ENCODE measurements at regions not wholly inside any gene's neighbourhood (a gene's known extent, or its start where the extent isn't known, plus 50 kb on each side); places are given as distances from the start of the nearest gene placed in this dataset.

GRCh38 chr12:123076604-123077297 lies 74.1 kb downstream of the PITPNM2 start:
- intact Hi-C loops (cut with micrococcal nuclease; ENCODE audit: unreplicated experiment) = no loop called here
- peaks cover 12% of the 10 kb centered on the region for H3K4me1 Mint-ChIP-seq (ENCODE audit: low read depth, unreplicated experiment)
- H3K27ac Mint-ChIP-seq (ENCODE audit: unreplicated experiment) = no peak overlapping the region
- no peaks in the 10 kb centered on the region for H3K36me3 Mint-ChIP-seq (ENCODE audit: insufficient read depth, unreplicated experiment)
- no peak for TF ChIP-seq CTCF (IDR thresholded peaks at IDR 0.05; ENCODE audit: unreplicated experiment)
- no peaks in the 10 kb centered on the region for H3K9me3 Mint-ChIP-seq (ENCODE audit: low read depth, unreplicated experiment)
- no peak for DNase-seq
- H3K27me3 Mint-ChIP-seq (ENCODE audit: unreplicated experiment) = peaks cover 19% of the 10 kb centered on the region
- CTCF ChIA-PET = interaction anchor here (0.6 kb wide), 1 partner anchor 58 kb away, joined by 3 read pairs; no protein-coding TSS in a partner anchor
- no peak overlapping the region for H3K4me3 Mint-ChIP-seq (ENCODE audit: low read depth, unreplicated experiment)
- no TSS peak for BruUV-seq (replicated peaks)

GRCh38 chr12:123075646-123076171 lies 75.2 kb downstream of the PITPNM2 start:
- intact Hi-C loops (cut with micrococcal nuclease; ENCODE audit: unreplicated experiment) = no loop called here
- CTCF ChIA-PET = no interaction called here
- Mint-ChIP-seq H3K4me3 (ENCODE audit: low read depth, unreplicated experiment) (no peak overlapping the region), H3K9me3 (ENCODE audit: low read depth, unreplicated experiment) (no peaks in the 10 kb centered on the region), H3K27ac (ENCODE audit: unreplicated experiment) (no peak overlapping the region), H3K27me3 (ENCODE audit: unreplicated experiment) (peaks cover 19% of the 10 kb centered on the region), H3K36me3 (ENCODE audit: insufficient read depth, unreplicated experiment) (no peaks in the 10 kb centered on the region), H3K4me1 (ENCODE audit: low read depth, unreplicated experiment) (peaks cover 12% of the 10 kb centered on the region)
- no peak for DNase-seq
- no peak for TF ChIP-seq CTCF (IDR thresholded peaks at IDR 0.05; ENCODE audit: unreplicated experiment)
- no TSS peak for BruUV-seq (replicated peaks)

GRCh38 chr12:123075087-123075645 lies 75.7 kb downstream of the PITPNM2 start:
- intact Hi-C loops (cut with micrococcal nuclease; ENCODE audit: unreplicated experiment) = no loop called here
- no peak overlapping the region for H3K4me3 Mint-ChIP-seq (ENCODE audit: low read depth, unreplicated experiment)
- peaks cover 19% of the 10 kb centered on the region for H3K27me3 Mint-ChIP-seq (ENCODE audit: unreplicated experiment)
- no TSS peak for BruUV-seq (replicated peaks)
- H3K27ac Mint-ChIP-seq (ENCODE audit: unreplicated experiment) = no peak overlapping the region
- CTCF ChIA-PET = no interaction called here
- DNase-seq = no peak
- no peaks in the 10 kb centered on the region for H3K9me3 Mint-ChIP-seq (ENCODE audit: low read depth, unreplicated experiment)
- no peak for TF ChIP-seq CTCF (IDR thresholded peaks at IDR 0.05; ENCODE audit: unreplicated experiment)
- H3K36me3 Mint-ChIP-seq (ENCODE audit: insufficient read depth, unreplicated experiment) = no peaks in the 10 kb centered on the region
- peaks cover 12% of the 10 kb centered on the region for H3K4me1 Mint-ChIP-seq (ENCODE audit: low read depth, unreplicated experiment)

- Mint-ChIP-seq H3K4me3 (ENCODE audit: low read depth, unreplicated experiment) (no peak overlapping the region), H3K27me3 (ENCODE audit: unreplicated experiment) (peaks cover 19% of the 10 kb centered on the region), H3K27ac (ENCODE audit: unreplicated experiment) (no peak overlapping the region), H3K9me3 (ENCODE audit: low read depth, unreplicated experiment) (no peaks in the 10 kb centered on the region), H3K36me3 (ENCODE audit: insufficient read depth, unreplicated experiment) (no peaks in the 10 kb centered on the region), H3K4me1 (ENCODE audit: low read depth, unreplicated experiment) (peaks cover 12% of the 10 kb centered on the region)
- intact Hi-C loops (cut with micrococcal nuclease; ENCODE audit: unreplicated experiment) = no loop called here
- BruUV-seq (replicated peaks) = no TSS peak
- DNase-seq = no peak
- CTCF ChIA-PET = no interaction called here
- TF ChIP-seq CTCF (IDR thresholded peaks at IDR 0.05; ENCODE audit: unreplicated experiment) = no peak
Measured at GRCh38 chr12:123073962-123074801, 76.7 kb downstream of the PITPNM2 start.
